Skin epidermis (tissue), 12 donors: ENCODE measurements at regions not wholly inside any gene's neighbourhood (a gene's known extent, or its start where the extent isn't known, plus 50 kb on each side); places are given as distances from the start of the nearest gene placed in this dataset.
"Not testable (repeated sequence)": the region's sequence is repeated elsewhere in the genome, so short reads cannot be mapped to it uniquely, and the experiment has no call there.

Experiments
- H3K27ac ChIP-seq, 21 experiments: fragments of 200-600 bp; sonication (generic) in 11 of 21; one replicate each; pipeline ENCODE4 v1.5.0; 2020; ENCODE audit warnings: mild to moderate bottlenecking in 3 of 21, inconsistent platforms in 2 of 21, moderate library complexity in 2 of 21
- H3K4me3 ChIP-seq, 7 experiments: fragments of 200-600 bp; sonication (generic) in 2 of 7; one replicate each; pipeline ENCODE4 v1.5.0; 2020; ENCODE audit warnings: inconsistent platforms in 2 of 7, mild to moderate bottlenecking in 2 of 7, moderate library complexity in 1 of 7

DNA sequence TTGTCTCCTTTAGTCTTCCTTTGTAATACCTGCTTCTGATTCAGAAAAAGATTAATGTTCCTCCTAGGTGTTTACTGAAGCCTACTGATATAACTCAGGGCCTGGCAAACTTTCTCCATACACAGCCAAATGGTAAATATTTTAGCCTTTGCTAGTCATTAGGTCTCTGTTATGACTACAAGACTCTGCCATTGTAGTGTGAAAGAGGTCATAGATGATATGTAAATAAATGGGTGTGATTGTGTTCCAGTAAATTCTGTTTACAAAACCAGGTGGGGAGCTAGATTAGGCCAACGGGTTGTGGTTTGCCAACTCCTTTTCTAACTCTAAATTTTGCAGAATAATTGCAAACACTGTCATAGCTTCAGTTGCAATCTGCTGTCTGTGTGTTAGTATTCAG is 568.1 kb upstream of the GNPDA2 start:
- H3K27ac ChIP-seq, result no peak overlapping the region
- no peak overlapping the region for H3K4me3 ChIP-seq

DNA sequence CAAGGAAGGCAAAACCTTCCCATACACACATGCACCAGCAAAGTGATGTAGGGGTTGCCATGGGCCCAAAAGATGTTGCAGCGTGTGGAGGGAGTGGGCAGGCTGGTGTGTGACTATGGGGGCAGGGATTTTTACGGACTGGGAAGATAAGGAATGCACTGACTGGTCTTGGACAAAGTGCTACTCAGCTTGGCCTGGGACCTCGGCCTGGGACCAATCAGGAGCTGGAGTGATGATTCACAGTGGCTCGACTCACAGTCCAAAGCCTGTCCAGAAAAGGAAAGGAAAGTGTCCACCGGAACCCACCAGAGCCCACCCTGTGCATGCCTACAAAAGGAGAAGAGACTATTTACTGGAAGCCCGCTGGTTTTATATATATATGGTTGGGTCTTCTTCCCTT is 567.0 kb upstream of the GNPDA2 start:
- H3K27ac ChIP-seq, result no peak overlapping the region

DNA sequence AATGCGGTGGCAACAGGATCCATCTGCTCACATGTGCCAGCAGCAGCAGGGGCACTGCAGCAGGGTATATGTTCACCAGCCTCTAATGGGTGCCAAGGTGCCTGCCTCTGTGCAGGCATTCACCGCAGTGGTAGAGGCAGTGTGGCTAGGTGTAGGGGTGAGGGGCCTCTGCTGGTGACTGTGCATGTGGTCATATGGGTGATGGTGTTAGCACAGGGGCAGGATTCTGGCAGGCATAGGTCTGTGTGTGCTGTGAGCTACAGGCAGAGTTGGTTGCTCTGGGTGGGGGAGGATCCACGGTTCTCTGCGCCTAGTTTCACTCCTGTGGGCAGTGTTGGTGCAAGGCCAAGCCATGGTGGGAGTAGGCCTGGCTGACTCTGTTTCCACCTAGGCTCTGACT is 566.5 kb upstream of the GNPDA2 start:
- Histone ChIP-seq H3K27ac (no peak overlapping the region), H3K4me3 (no peak overlapping the region)

More for the DNA sequence above, 567.0 kb upstream of the GNPDA2 start:
- no peak overlapping the region for H3K4me3 ChIP-seq

DNA sequence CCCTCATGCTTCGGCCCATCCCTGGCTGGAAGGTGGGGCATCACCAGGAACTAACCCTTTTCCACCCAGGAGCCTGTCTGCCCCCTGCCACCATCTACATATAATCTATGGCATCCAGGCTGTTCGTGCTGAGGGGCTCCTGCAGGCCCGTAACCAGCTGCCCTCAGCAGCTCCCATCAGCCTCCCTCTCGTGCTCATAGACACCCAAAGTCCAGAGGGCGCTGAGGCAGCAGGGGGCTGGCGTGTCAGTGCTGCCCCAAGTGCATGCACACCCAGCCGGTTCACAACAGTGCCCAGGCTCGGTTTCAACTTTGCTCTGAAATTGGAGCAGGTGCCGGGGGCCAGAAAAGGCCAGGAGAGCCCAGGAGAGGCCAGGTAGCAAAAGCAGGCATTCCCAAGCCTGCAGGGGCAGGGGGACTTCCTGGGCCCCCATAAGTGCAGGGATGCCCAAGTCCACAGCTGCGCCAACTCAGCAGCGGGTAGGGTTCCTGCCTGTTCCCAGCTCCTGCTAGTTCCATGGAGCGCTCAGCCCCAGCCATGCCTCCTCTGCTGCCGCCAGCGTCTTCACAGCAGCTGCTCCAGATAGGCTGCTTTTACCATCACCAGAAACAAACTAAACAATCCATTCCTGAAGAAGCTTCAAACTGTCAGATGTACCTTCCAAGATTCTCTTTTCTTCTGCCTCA is 558.2 kb upstream of the GNPDA2 start:
- no peak overlapping the region for H3K27ac ChIP-seq

DNA sequence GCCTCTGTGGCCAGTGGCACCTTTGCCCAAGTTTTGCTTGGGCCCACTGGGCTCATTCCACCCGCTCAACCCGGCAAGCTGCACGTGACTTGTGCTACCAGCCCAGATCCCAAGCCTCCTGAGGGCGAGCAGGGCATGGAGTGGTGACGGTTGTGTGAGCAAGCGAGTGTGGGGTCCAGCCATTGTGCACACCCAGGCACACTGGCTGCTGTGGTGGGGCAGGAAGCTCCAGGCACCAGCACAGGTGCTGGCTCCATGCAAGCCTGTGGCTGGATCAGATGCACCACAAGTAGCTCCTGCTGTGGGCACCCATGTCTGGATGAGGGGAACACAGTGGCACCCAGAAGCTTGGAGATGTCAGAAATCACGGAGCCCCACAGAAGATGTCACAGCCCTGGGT is 557.0 kb upstream of the GNPDA2 start:
- no peak overlapping the region for H3K4me3 ChIP-seq
- H3K27ac ChIP-seq, result no peak overlapping the region

More for the DNA sequence above, 558.2 kb upstream of the GNPDA2 start:
- no peak overlapping the region for H3K4me3 ChIP-seq

DNA sequence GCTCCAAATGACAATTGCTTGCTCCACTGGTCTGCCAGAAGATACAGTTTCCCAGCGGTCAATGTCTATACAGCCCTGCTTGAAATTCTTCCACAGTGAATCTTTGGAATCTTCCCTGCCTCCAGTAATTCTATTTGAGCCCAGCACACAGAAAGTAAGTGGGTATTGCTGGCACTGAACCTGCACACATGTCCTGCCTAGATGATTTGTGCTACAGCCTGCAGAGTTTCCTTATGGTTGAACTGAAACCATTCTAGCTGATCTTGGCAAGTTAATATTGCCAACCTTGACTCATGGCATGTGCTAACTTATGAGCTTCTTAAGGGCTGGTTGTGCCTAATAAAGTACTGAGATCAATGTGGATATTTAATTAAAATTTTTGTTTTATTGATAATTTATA is 553.8 kb upstream of the GNPDA2 start:
- Histone ChIP-seq H3K4me3 (no peak overlapping the region), H3K27ac (no peak overlapping the region)

DNA sequence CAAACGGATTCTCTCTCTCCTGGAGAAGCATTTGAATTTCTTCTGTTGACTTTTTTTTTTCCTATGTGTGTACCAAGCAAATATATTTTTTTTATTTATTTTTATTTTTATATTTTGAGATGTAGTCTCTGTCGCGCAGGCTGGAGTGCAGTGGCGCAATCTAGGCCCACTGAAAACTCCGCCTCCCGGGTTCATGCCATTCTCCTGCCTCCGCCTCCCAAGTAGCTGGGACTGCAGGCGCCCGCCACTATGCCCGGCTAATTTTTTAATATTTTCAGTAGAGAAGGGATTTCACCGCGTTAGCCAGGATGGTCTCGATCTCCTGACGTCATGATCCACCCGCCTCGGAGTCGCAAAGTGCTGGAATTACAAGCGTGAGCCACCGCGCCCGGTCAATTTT is 549.5 kb upstream of the GNPDA2 start:
- no peak overlapping the region for H3K4me3 ChIP-seq
- H3K27ac ChIP-seq, result no peak overlapping the region

DNA sequence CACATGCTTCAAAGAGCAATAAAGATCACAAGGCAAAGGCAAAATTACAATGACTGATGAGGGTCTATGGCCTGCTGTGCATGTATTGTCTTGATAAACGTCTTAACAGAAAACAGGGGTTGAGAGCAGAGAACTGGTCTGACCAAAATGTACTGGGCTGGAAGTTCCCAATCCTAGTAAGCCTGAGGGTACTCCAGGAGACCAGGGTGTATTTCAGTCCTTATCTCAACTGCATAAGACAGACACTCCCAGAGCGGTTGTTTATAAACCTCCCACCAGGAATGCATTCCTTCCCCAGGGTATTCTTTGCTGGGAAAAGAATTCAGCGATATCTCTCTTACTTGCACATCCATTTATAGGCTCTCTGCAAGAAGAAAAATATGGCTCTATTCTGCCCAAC is 521.8 kb upstream of the GNPDA2 start:
- not testable (repeated sequence) for H3K4me3 ChIP-seq, H3K27ac ChIP-seq

DNA sequence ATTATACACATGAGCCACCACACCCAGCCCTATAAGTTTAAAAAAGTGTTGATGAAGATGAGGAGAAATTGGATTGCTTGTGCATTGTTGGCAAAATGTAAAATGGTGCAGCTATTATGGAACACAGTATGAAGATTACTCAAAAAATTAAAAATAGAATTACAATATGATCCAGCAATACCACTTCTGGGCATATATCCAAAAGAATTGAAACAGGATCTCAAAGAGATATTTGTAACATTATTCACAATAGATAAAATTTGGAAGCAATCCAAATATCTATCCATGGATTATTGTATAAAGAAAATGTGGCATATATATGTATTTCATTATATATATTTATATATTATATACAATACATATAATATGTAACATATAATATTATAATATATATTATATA is 515.6 kb upstream of the GNPDA2 start:
- Histone ChIP-seq H3K4me3 (no peak overlapping the region), H3K27ac (no peak overlapping the region)

DNA sequence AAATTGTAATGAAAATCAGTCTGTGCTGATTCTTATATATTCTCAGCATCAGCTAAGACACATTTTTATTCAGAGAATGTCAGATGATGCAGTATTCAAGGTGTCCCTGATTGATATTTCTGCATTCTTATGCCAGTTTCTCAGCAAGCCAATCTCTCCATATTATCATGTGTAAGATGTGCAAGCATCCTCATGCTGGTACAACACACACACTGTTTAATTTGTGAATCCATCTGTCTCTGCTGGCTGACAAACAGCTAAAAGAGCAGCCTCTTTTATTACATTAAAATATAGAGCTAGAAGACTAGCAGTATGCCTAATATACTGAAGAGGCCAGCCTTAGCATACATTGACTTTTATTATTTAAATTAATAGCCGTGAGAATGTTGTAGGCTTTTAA is 502.9 kb upstream of the GNPDA2 start:
- H3K27ac ChIP-seq, result no peak overlapping the region

DNA sequence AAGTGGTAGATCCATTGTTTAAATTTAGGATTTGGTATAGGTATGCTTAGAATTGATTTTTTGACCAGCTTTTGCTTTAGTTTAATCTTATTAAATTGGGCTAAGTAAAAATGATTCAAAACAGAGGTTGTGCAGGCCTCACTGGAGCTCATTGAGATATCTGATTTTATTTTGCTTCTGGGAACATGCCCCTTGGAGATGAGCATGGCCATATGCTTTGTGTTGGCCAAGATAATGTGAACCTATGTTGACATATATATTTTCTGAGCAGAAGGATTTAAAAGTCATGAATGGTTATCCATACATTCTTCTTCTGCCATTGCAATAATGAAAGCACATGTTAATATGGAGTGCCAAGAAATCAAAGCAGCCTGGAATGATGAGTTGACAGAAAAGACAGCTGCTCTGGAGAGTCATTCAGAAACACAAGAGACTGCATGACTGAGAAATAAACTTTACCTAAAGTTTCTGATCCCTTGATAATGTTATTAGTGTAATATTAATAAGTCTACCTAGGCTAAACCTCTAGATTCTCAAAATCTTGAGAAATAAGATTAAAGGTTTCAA is 489.7 kb upstream of the GNPDA2 start:
- no peak overlapping the region for H3K4me3 ChIP-seq
- H3K27ac ChIP-seq, result no peak overlapping the region

More for the DNA sequence above, 502.9 kb upstream of the GNPDA2 start:
- no peak overlapping the region for H3K4me3 ChIP-seq

DNA sequence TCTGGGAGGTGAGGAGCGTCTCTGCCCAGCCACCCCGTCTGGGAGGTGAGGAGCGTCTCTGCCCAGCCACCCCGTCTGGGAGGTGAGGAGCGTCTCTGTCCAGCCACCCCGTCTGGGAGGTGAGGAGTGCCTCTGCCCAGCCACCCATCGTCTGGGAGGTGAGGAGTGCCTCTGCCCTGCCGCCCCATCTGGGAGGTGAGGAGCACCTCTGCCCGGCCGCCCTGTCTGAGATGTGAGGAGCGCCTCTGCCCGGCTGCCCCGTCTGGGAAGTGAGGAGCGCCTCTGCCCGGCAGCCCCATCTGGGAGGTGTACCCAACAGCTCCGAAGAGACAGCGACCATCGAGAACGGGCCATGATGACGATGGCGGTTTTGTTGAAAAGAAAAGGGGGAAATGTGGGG is 482.1 kb upstream of the GNPDA2 start:
- H3K27ac ChIP-seq, H3K4me3 ChIP-seq: not testable (repeated sequence)

DNA sequence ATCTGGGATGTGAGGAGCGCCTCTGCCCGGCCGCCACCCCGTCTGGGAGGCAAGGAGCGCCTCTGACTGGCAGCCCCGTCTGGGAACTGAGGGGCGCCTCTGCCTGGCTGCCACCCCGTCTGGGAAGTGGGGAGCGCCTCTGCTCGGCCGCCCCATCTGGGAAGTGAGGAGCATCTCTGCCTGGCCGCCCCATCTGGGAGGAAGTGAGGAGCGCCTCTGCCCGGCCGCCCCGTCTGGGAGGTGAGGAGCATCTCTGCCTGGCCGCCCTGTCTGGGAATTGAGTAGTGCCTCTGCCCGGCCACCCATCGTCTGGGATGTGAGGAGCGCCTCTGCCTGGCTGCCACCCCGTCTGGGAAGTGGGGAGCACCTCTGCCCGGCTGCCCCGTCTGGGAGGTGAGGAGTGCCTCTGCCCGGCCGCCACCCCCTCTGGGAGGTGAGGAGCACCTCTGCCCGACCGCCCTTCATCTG is 481.5 kb upstream of the GNPDA2 start:
- not testable (repeated sequence) for H3K4me3 ChIP-seq, H3K27ac ChIP-seq

DNA sequence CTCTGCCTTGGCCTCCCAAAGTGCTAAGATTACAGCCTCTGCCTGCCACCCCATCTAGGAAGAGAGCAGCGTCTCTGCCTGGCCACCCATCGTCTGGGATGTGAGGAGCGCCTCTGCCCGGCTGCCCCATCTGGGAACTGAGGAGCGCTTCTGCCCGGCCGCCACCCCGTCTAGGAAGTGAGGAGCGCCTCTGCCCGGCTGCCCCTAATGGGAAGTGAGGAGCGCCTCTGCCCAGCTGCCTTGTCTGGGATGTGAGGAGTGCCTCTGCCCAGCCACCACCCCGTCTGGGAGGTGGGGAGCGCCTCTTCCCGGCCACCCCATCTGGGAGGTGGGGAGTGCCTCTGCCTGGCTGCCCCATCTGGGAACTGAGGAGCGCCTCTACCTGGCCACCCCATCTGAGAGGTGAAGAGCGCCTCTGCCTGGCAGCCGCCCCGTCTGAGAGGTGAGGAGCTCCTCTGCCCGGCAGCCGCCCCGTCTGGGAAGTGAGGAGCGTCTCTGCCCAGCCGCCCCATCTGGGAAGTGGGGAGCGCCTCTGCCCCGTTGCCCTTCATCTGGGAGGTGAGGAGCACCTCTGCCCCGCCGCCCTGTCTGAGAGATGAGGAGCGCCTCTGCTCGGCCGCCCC is 481.0 kb upstream of the GNPDA2 start:
- H3K27ac ChIP-seq, H3K4me3 ChIP-seq: not testable (repeated sequence)

DNA sequence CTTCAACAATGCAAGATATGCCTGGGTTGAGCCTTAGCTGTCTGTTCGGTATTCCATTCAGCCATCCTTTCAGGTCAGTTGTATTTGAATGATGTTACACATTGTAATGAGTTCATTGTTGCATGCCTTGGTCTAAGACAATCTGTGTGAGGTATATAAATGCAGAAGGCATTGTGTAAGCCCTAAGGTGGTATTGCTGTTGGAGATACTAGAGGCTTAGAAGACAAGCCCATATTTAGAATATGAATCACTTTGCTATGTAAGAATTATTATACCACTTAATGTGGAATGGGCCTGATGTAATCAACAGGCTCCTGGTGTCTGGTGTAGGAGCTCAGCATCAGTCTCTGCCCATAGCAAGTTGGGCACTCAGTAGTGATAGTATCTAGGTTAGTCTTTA is 473.4 kb upstream of the GNPDA2 start:
- H3K27ac ChIP-seq, result no peak overlapping the region
- H3K4me3 ChIP-seq, result no peak overlapping the region

DNA sequence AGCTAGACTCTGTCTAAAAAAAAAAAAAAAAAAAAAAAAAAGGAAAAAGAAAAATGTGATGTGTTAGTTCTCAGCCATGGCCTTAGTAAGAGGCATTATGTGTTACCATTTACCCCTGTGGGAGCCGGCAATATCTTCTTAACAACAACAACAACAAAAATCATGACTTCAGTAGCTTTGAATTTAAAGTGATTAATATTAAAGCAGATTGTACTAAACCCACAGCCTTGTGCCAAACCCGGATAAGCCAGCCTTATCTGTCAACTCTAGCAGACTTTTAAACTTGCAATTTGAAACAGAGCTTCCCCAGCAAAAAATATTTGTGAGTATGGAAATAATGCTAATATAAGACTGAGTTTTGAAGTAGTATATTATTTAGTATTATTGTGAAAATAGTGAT is 462.1 kb upstream of the GNPDA2 start:
- no peak overlapping the region for H3K4me3 ChIP-seq
- no peak overlapping the region for H3K27ac ChIP-seq

DNA sequence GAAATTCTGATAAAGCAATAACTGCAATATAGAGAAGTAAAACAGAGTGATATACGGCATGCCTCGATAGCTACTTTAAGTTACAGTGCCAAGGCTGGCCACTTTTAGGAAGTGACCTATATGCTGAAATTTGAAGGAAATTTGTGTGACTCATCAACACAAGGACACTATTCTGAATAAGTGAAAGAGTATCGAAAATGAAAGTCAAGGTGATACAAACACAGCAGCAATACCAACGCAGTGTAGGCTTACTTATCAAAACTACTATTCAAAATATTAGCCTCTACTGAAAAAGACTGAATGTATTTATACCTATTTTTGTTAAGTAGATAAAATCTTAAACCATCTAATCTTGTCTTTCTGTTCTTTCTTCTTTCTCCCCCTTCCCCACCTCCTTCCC is 459.9 kb upstream of the GNPDA2 start:
- no peak overlapping the region for H3K4me3 ChIP-seq
- H3K27ac ChIP-seq, result no peak overlapping the region

DNA sequence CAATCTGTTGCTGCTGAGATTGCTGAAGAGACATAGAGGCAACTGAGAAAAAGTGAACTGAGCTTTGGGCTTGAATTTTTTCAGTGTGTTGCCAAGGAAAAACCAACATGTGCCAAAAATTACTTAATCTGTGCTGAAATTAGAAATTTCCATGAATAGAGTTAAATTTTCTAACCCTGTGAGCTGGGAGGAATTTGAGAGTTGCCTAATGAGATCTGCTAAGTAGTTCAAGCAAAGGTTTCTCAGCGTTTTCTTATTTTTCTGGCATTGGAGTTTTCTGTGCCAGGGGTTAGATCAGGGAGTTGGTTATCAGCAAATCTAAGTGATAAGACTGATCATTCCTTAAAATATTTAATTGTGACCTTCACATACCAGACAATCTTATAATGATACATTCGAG is 457.5 kb upstream of the GNPDA2 start:
- Histone ChIP-seq H3K4me3 (no peak overlapping the region), H3K27ac (no peak overlapping the region)

DNA sequence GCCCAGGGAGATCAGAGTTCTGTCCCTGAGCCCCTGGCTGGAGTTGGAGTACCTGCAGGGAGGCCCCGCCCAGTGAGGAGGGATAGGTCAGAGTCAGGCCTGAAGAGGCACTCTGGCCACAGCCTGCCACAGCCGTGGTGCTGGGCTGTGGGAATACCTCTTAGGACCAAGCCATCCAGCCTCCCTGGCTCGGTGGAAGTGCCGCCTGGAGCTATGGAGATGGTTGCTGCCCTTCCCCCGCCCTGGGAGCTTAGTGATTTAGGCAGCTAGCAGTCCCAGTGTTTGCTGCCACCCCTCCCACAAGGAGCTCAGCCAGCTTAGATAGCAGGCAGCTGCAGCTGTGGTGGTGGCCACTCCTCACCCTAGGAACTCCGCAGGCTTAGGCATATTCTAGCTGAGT is 446.3 kb upstream of the GNPDA2 start:
- H3K27ac ChIP-seq, result no peak overlapping the region
- H3K4me3 ChIP-seq, result no peak overlapping the region

DNA sequence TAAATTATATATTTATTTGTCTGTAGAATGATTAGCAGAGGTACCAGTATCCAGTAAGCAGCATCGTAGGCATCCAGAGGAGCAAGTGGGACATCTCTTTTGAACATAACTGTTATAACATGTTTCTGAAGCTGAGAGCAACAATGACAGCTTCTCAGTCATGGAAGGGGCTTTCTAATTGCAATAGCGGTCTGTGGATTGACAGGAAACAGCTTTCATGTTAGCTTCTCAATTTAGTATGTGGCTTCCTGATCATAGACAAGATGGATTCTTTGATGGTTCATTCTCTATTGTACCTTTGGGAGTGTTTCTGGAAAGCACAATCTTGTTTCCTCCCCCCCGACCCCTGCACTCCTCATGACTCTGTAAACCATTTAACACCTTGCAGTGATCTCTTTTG is 434.6 kb upstream of the GNPDA2 start:
- Histone ChIP-seq H3K4me3 (no peak overlapping the region), H3K27ac (no peak overlapping the region)

DNA sequence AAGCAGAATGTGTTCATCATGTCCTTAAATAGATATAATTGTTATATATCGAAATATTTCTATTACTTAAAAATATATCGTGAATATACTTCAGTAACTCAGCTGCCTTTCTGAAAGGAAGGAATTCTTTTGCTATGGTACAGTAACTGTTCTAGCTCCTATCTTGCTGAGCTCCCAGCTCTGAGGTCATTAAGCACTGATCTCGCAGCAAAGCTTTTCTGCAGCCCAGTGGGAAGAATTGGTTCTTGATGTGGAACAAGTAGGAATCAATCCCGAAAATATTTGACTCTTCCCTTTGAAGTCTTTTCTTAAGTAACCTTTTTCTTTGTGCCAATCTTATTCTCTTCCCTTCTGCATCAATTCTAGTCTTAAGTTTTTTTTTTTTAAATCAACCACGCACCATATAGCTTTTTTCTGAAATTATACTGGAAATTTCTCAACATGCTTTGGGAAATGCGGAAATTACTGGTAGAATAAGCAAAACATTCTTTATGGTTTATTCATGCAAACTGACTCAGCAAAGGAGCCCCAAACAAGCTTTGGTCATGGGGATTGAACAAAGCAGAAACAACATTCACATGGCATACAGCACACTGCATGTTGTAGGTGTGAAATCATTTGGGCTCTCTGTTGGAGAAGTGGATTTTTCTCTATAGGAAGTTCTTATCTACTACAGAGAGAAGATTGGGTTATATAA is 428.9 kb upstream of the GNPDA2 start:
- Histone ChIP-seq H3K27ac (no peak overlapping the region), H3K4me3 (no peak overlapping the region)
